Upper lobe of right lung (tissue), 1 donor: ENCODE measurements at regions not wholly inside any gene's neighbourhood (a gene's known extent, or its start where the extent isn't known, plus 50 kb on each side); places are given as distances from the start of the nearest gene placed in this dataset.

Experiments used
- ATAC-seq: fragments of 200-7000 bp; cut with Tn5 transposase; one replicate; pipeline ENCODE4 v1.9.1; 2020; ENCODE audit warnings: mild to moderate bottlenecking, moderate library complexity
- DNase-seq: peaks from one replicate; pipeline ENCODE4 v3.0.0-alpha.2; 2020
- H3K27ac ChIP-seq: fragments of 200-600 bp; one replicate; pipeline ENCODE4 v1.8.0; 2022
- H3K27me3 ChIP-seq: fragments of 200-600 bp; one replicate; pipeline ENCODE4 v1.8.0; 2022; ENCODE audit warnings: mild to moderate bottlenecking
- H3K36me3 ChIP-seq: fragments of 200-600 bp; one replicate; pipeline ENCODE4 v1.8.0; 2022
- H3K4me1 ChIP-seq: fragments of 200-600 bp; one replicate; pipeline ENCODE4 v1.8.0; 2022
- H3K4me3 ChIP-seq: fragments of 200-600 bp; one replicate; pipeline ENCODE4 v1.8.0; 2022; ENCODE audit warnings: mild to moderate bottlenecking
- H3K9me3 ChIP-seq: fragments of 200-600 bp; one replicate; pipeline ENCODE4 v1.8.0; 2022
- intact Hi-C: fragments of 100-400 bp; cut with DNase I; formaldehyde crosslinking; loops from one replicate; pipeline ENCODE4 v1.11.0; 2022
- TF ChIP-seq, protein P1 (sequence below): fragments of 200-600 bp; IDR thresholded peaks from one replicate; pipeline ENCODE4 v1.8.0; 2022; ENCODE audit warnings: antibody characterized with exemption
- donor health status: DM: no; HTN: yes; CAD: no; lungs with severe emphysema.

DNA sequence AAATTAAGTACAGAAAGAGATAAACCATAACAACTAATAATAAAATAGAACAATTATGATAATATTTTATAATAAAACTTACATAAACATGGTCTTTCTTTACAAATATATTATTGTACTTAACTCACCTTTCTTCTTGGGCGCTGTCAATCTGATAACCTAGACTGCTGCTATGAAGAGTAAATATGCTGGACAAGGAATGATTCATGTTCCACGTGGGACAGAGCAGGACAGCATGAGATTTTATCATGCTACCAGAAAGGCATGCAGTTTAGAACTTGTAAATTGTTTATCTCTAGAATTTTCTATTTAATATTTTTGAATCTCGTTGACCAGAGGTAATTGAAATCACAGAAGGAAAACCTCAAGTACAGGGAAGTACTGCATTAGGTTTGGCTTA is 210.7 kb downstream of the ANKRD30B start:
- no peak for DNase-seq
- H3K4me3 ChIP-seq: no peak overlapping the region
- TF ChIP-seq, protein P1, sequence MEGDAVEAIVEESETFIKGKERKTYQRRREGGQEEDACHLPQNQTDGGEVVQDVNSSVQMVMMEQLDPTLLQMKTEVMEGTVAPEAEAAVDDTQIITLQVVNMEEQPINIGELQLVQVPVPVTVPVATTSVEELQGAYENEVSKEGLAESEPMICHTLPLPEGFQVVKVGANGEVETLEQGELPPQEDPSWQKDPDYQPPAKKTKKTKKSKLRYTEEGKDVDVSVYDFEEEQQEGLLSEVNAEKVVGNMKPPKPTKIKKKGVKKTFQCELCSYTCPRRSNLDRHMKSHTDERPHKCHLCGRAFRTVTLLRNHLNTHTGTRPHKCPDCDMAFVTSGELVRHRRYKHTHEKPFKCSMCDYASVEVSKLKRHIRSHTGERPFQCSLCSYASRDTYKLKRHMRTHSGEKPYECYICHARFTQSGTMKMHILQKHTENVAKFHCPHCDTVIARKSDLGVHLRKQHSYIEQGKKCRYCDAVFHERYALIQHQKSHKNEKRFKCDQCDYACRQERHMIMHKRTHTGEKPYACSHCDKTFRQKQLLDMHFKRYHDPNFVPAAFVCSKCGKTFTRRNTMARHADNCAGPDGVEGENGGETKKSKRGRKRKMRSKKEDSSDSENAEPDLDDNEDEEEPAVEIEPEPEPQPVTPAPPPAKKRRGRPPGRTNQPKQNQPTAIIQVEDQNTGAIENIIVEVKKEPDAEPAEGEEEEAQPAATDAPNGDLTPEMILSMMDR: no peak
- no peak overlapping the region for H3K27ac ChIP-seq
- no peaks in the 10 kb centered on the region for H3K36me3 ChIP-seq
- H3K4me1 ChIP-seq: no peaks in the 10 kb centered on the region
- ATAC-seq: no peak
- intact Hi-C loops: no loop called here
- no peaks in the 10 kb centered on the region for H3K27me3 ChIP-seq
- H3K9me3 ChIP-seq: no peaks in the 10 kb centered on the region

DNA sequence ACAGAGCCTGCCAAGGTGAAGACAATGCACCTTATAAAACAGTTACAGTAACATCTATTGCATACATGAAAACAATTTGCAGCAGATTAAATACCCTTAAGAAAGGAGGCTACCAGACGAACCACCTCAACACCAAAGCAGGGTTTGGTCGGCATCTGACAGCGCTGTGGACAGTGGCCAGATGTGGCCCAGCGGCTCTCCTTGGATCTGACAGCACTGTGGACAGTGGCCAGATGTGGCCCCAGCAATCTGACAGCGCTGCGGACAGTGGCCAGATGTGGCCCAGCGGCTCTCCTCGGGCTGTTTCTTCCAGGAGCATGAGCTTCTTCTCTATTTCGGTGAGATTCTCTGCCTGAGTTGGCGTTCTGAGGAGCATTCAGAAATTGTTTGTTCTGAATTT is 211.6 kb downstream of the ANKRD30B start:
- Histone ChIP-seq H3K4me3 (no peak overlapping the region), H3K27me3 (no peaks in the 10 kb centered on the region), H3K36me3 (no peaks in the 10 kb centered on the region), H3K4me1 (no peaks in the 10 kb centered on the region), H3K9me3 (no peaks in the 10 kb centered on the region), H3K27ac (no peak overlapping the region)
- TF ChIP-seq, protein P1: no peak
- ATAC-seq (no peak), DNase-seq (no peak)
- intact Hi-C loops: no loop called here

DNA sequence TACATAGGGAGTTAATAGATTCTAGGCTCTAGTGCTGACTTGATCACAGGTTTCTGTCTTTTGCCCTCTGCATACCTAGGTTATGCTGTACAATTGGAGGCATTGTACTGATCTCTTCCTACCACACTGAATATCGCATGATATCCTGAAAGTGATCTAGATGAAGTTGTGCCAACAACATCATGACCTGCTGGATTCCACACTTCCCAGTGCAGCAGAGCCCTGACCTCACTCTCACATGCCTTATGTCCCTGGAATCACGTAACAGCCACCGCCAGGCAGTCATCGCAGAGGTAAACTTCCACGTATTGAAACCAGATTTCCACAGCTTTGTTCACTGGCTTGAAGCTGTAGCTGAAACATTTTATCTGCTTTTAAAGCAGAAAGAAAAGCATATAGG is 214.0 kb downstream of the ANKRD30B start:
- DNase-seq (no peak), ATAC-seq (no peak)
- TF ChIP-seq, protein P1: no peak
- Histone ChIP-seq H3K4me3 (no peak overlapping the region), H3K27ac (no peak overlapping the region), H3K9me3 (no peaks in the 10 kb centered on the region), H3K27me3 (no peaks in the 10 kb centered on the region), H3K4me1 (no peaks in the 10 kb centered on the region), H3K36me3 (no peaks in the 10 kb centered on the region)
- intact Hi-C loops: no loop called here

DNA sequence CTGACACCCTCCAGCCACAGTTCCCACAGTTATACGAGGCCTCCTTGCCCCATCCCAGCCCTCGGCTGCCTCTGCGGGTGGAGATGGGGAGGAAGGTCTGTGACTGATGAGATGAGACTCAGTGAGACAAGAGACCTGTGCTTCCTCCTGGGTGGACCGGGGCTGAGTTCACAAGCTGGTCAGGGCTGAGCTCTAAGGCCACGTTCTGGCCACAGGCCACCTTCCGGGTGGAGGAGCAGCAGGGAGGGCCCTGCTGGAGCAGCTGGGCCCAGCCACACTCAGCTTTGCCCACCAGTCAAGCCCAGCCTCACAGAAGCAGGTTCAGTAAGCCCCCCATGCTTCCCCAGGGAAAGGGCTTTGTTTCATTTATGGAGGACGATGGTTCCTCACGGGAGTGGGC is 214.7 kb downstream of the ANKRD30B start:
- no peaks in the 10 kb centered on the region for H3K36me3 ChIP-seq
- H3K9me3 ChIP-seq: no peaks in the 10 kb centered on the region
- DNase-seq (no peak), ATAC-seq (no peak)
- intact Hi-C loops: no loop called here
- TF ChIP-seq, protein P1: no peak
- H3K27ac ChIP-seq: no peak overlapping the region
- no peak overlapping the region for H3K4me3 ChIP-seq
- H3K27me3 ChIP-seq: no peaks in the 10 kb centered on the region
- no peaks in the 10 kb centered on the region for H3K4me1 ChIP-seq

DNA sequence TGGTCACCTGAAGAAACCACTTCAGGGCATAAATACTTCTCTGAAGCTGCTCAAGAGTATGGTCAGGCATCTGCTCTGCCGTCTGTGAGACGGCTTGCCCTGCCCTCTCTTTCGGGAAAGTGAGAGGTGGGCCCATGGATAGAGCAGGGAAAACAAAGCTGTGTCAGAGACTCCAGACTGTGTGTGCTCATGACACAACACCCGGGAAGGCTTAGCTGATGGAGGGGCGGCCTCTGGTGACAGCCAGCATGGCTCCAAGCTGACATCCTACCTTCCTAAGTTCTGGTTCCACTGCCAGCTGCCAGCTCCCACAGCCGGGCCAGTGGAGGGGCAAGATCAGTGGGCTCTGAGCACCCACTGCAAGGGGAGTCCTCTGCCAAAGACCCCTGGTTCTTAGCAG is 215.3 kb downstream of the ANKRD30B start:
- ATAC-seq (no peak), DNase-seq (no peak)
- H3K27me3 ChIP-seq: no peaks in the 10 kb centered on the region
- no peak overlapping the region for H3K27ac ChIP-seq
- intact Hi-C loops: no loop called here
- TF ChIP-seq, protein P1: no peak
- no peaks in the 10 kb centered on the region for H3K4me1 ChIP-seq
- H3K4me3 ChIP-seq: no peak overlapping the region
- H3K36me3 ChIP-seq: no peaks in the 10 kb centered on the region
- no peaks in the 10 kb centered on the region for H3K9me3 ChIP-seq

DNA sequence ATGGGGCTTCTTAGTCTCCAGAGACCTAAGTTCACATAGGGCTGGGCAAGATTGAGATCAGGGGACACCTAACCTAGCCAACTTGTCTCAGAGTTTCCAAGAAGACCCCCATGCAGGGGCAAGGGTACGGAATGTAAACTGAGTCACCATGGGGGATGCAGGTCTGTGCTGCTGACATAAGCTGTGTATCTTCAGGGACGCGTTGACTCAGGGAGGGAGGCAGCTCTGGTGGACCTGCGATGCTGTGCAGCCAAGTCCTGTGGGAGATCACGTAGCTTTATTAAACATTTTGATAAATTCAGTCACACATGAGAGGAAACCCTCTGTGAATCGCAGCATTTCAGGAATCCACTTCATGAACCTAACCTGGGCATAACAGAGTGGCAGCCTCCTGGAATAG is 216.0 kb downstream of the ANKRD30B start:
- H3K36me3 ChIP-seq: no peaks in the 10 kb centered on the region
- TF ChIP-seq, protein P1: no peak
- no peaks in the 10 kb centered on the region for H3K9me3 ChIP-seq
- H3K27me3 ChIP-seq: no peaks in the 10 kb centered on the region
- intact Hi-C loops: no loop called here
- no peak overlapping the region for H3K4me3 ChIP-seq
- H3K4me1 ChIP-seq: no peaks in the 10 kb centered on the region
- no peak for ATAC-seq
- H3K27ac ChIP-seq: no peak overlapping the region
- no peak for DNase-seq
